SK-N-SH (cell line): ENCODE measurements at regions not wholly inside any gene's neighbourhood (a gene's known extent, or its start where the extent isn't known, plus 50 kb on each side); places are given as distances from the start of the nearest gene placed in this dataset.

Experiments
- EZH2phosphoT487 ChIP-seq: fragments of 200-600 bp; sonication (generic); IDR thresholded peaks from 2 replicates; pipeline ENCODE4 v1.6.1; 2017; ENCODE audit warnings: low read depth, mixed run types, mild to moderate bottlenecking, antibody characterized with exemption, moderate library complexity, borderline replicate concordance
- REST ChIP-seq: IDR thresholded peaks from 2 replicates; pipeline ENCODE4 v1.6.1; 2012; ENCODE audit warnings: mild to moderate bottlenecking, low read depth, low read length, moderate library complexity
- YY1 ChIP-seq: IDR thresholded peaks from 2 replicates; pipeline ENCODE4 v1.4.0; 2012; ENCODE audit warnings: low read depth, mild to moderate bottlenecking
- TF ChIP-seq, protein P1 (sequence below): fragments of 200-600 bp; sonication (generic); IDR thresholded peaks from 2 replicates; pipeline ENCODE4 v1.6.1; 2017; ENCODE audit warnings: antibody characterized with exemption, mild to moderate bottlenecking, moderate library complexity

DNA sequence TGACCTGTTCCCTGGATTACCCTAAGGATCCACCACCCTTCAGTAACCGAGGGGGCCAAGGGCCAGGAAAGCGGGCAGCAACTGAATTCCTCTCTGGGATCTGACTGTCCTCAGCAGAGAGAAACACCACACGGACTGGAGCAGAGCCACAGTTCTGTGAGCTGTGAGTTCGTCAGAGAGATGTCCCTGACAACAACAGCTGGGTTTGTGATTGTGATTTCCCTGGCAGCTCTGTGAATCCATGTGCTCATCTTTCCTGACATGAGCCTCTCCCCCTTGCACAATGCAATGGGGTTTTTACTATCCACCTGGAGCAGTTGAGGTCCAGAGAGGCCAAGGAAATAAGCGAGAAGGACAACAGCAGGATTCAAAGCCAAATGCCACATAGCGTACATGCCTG lies 69.4 kb upstream of the AMPD3 start:
- TF ChIP-seq, protein P1, sequence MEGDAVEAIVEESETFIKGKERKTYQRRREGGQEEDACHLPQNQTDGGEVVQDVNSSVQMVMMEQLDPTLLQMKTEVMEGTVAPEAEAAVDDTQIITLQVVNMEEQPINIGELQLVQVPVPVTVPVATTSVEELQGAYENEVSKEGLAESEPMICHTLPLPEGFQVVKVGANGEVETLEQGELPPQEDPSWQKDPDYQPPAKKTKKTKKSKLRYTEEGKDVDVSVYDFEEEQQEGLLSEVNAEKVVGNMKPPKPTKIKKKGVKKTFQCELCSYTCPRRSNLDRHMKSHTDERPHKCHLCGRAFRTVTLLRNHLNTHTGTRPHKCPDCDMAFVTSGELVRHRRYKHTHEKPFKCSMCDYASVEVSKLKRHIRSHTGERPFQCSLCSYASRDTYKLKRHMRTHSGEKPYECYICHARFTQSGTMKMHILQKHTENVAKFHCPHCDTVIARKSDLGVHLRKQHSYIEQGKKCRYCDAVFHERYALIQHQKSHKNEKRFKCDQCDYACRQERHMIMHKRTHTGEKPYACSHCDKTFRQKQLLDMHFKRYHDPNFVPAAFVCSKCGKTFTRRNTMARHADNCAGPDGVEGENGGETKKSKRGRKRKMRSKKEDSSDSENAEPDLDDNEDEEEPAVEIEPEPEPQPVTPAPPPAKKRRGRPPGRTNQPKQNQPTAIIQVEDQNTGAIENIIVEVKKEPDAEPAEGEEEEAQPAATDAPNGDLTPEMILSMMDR: no peak
- TF ChIP-seq REST (no peak), EZH2phosphoT487 (no peak), YY1 (no peak)
